ENCODE measurements at regions not wholly inside any gene's neighbourhood (a gene's known extent, or its start where the extent isn't known, plus 50 kb on each side); places are given as distances from the start of the nearest gene placed in this dataset.

DNA sequence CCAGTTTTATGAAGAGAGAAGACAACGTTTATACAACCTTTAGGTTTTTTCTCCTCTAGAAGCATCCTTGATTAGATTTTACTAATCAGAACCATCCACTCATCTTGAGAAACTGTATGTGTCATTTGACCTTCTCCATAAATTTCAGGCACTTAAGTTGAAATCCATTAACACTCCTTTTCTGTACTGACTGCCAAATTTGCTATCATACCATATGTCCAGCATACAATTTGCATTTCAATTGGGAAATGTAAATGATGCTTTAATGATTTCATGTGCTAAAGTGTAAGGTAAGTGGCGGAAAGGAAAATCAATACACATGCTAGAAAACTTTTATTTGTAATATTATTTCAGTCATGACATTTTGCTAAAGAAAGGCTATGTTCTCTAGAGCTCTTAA is 731.6 kb downstream of the GBE1 start:
- Histone ChIP-seq H3K27ac (no peak overlapping the region), H3K4me1 (no peaks in the 10 kb centered on the region), H3K9me3 (no peaks in the 10 kb centered on the region), H3K4me3 (no peak overlapping the region), H3K27me3 (no peaks in the 10 kb centered on the region), H3K36me3 (no peaks in the 10 kb centered on the region)
- no peak for DNase-seq (ENCODE audit: low spot score in 2 of 2)
- WGBS, 2 donors, result 60 to 65% methylated on average over 2 of the region's 2 CpGs
- TF ChIP-seq, protein P1, sequence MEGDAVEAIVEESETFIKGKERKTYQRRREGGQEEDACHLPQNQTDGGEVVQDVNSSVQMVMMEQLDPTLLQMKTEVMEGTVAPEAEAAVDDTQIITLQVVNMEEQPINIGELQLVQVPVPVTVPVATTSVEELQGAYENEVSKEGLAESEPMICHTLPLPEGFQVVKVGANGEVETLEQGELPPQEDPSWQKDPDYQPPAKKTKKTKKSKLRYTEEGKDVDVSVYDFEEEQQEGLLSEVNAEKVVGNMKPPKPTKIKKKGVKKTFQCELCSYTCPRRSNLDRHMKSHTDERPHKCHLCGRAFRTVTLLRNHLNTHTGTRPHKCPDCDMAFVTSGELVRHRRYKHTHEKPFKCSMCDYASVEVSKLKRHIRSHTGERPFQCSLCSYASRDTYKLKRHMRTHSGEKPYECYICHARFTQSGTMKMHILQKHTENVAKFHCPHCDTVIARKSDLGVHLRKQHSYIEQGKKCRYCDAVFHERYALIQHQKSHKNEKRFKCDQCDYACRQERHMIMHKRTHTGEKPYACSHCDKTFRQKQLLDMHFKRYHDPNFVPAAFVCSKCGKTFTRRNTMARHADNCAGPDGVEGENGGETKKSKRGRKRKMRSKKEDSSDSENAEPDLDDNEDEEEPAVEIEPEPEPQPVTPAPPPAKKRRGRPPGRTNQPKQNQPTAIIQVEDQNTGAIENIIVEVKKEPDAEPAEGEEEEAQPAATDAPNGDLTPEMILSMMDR (IDR thresholded peaks at IDR 0.05), result no peak
- no peak for TF ChIP-seq EP300 (IDR thresholded peaks at IDR 0.05)
- TF ChIP-seq POLR2A (IDR thresholded peaks at IDR 0.05), result no peak

DNA sequence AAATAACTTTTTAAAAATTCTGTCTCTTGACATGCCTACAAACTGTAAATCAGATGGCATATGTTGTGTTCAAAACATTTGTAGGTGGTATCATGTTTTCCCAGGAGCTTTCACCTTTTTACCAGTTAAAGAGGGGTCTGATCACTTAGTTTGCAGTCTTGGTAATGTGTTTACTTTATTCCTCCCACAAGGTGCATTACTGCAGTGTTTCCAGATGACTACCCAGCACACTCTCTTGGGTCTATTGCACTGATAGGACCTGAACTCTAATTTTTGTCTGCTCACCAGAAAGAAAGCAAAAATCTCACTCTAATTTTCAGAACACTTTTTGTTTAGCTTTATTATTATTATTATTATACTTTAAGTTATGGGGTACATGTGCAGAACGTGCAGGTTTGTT is 734.1 kb downstream of the GBE1 start:
- Histone ChIP-seq H3K9me3 (no peaks in the 10 kb centered on the region), H3K36me3 (no peaks in the 10 kb centered on the region), H3K27me3 (no peaks in the 10 kb centered on the region), H3K4me3 (no peak overlapping the region), H3K27ac (no peak overlapping the region), H3K4me1 (no peaks in the 10 kb centered on the region)
- WGBS, 2 donors, result 85 to 93% methylated on average over 1 of the region's 1 CpG
- TF ChIP-seq POLR2A (IDR thresholded peaks at IDR 0.05), result no peak
- TF ChIP-seq EP300 (IDR thresholded peaks at IDR 0.05), result no peak
- TF ChIP-seq, protein P1 (IDR thresholded peaks at IDR 0.05), result no peak
- DNase-seq (ENCODE audit: low spot score in 2 of 2), result no peak

DNA sequence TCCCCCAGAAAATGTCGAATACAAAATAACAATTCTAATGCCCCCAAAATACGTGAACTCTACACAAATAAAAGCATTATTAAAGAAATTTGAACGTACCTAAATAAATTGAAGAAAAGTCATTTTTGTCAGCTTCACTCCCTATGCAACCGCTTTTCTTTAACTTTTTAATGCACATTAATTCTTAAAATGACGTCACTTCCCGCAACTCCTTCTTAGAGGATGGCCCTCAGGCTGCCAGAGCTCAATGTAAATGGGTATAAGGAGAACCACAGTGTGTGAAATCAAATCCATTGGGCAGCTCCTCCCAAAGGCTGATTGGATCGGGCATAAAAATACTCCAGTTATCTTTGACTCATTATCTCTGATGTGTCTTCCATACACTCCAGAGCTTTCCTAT is 736.9 kb downstream of the GBE1 start:
- DNase-seq (ENCODE audit: low spot score in 2 of 2), result no peak
- no peak for TF ChIP-seq EP300 (IDR thresholded peaks at IDR 0.05)
- TF ChIP-seq, protein P1 (IDR thresholded peaks at IDR 0.05), result no peak
- TF ChIP-seq POLR2A (IDR thresholded peaks at IDR 0.05), result no peak
- no peaks in the 10 kb centered on the region for H3K9me3 ChIP-seq
- WGBS, 2 donors, result 84 to 88% methylated on average over 7 of the region's 7 CpGs
- H3K4me1 ChIP-seq, result no peaks in the 10 kb centered on the region
- H3K27ac ChIP-seq, result no peak overlapping the region
- no peak overlapping the region for H3K4me3 ChIP-seq
- no peaks in the 10 kb centered on the region for H3K27me3 ChIP-seq
- no peaks in the 10 kb centered on the region for H3K36me3 ChIP-seq

DNA sequence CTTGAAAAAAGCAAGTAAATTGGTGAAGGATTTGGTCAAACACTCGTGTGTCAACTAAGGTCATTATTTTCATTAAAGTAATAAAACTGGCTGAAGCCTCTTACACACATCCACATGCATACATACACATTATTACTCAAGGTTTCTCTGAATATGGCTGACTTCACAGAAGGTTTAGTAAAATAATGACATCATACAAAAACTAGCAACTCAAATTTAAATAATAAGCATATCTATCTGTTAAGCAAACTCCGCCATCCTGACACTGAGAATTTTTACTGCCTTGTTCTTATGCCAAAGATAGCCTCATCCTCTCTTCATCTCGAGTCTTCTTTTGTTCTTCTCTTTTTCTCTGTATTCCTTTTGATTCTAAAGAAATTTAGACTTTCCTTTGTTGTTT is 739.1 kb downstream of the GBE1 start:
- H3K9me3 ChIP-seq, result no peaks in the 10 kb centered on the region
- DNase-seq (ENCODE audit: low spot score in 2 of 2), result no peak
- H3K4me1 ChIP-seq, result no peaks in the 10 kb centered on the region
- no peak for TF ChIP-seq POLR2A (IDR thresholded peaks at IDR 0.05)
- WGBS, 2 donors, result 68 to 72% methylated on average over 3 of the region's 3 CpGs
- no peaks in the 10 kb centered on the region for H3K36me3 ChIP-seq
- no peak overlapping the region for H3K4me3 ChIP-seq
- H3K27ac ChIP-seq, result no peak overlapping the region
- H3K27me3 ChIP-seq, result no peaks in the 10 kb centered on the region

DNA sequence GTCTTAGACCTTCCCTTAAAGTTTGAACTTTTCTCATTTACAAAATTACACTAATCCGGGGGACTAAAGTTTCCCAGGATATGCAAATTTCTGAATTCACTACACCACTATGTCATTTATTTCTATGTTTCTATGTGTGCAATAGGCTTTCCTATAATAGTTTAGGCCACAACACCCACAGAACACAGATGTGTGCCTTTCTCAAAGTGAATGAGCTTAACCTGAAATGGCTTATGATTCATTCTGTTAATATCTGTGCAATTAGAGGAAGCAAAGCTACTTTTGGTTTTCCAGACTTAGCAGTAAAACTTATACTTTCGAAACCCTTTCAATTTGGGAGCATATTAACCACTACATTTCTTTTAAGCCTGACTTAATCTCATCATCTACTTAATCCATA is 748.1 kb downstream of the GBE1 start:
- Histone ChIP-seq H3K36me3 (no peaks in the 10 kb centered on the region), H3K27ac (no peak overlapping the region), H3K4me1 (no peaks in the 10 kb centered on the region), H3K4me3 (no peak overlapping the region), H3K27me3 (no peaks in the 10 kb centered on the region), H3K9me3 (no peaks in the 10 kb centered on the region)
- 79% methylated on average over 2 of the region's 2 CpGs for WGBS, 2 donors
- no peak for TF ChIP-seq EP300 (IDR thresholded peaks at IDR 0.05)
- TF ChIP-seq, protein P1 (IDR thresholded peaks at IDR 0.05), result no peak
- DNase-seq (ENCODE audit: low spot score in 2 of 2), result no peak

DNA sequence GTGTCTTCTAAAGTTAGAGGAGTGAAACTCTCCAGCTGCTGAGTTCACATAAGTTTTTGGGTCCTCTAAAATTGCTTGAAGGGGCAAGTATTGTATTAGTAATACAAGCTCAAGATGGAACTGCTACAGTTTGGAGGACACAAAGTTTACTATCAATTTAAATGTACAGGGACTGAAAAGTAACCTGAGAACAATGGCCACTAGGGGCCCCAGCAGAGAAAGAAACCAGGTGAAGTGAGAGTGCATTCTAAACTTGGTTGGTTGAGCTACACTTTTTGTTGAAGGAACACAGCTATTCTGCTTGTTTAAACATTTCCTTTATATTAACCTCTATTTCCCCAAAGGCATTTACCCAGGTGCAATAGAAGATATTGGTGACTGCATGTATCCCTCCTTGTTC is 755.5 kb downstream of the GBE1 start:
- TF ChIP-seq EP300 (IDR thresholded peaks at IDR 0.05) (no peak), POLR2A (IDR thresholded peaks at IDR 0.05) (no peak)
- TF ChIP-seq, protein P1 (IDR thresholded peaks at IDR 0.05), result no peak
- Histone ChIP-seq H3K4me1 (no peaks in the 10 kb centered on the region), H3K27me3 (no peaks in the 10 kb centered on the region), H3K9me3 (no peaks in the 10 kb centered on the region), H3K27ac (no peak overlapping the region), H3K36me3 (no peaks in the 10 kb centered on the region), H3K4me3 (no peak overlapping the region)
- no peak for DNase-seq (ENCODE audit: low spot score in 2 of 2)

All from tibial nerve (tissue), 4 donors.